SK-N-SH (cell line): ENCODE measurements at regions not wholly inside any gene's neighbourhood (a gene's known extent, or its start where the extent isn't known, plus 50 kb on each side); places are given as distances from the start of the nearest gene placed in this dataset.

Source experiments
- CTCF ChIA-PET: fragments of 300-600, 350-600 bp; formaldehyde crosslinking; extraction: SDS; loops from one replicate; lab custom pipeline; 2021; lab: Yijun Ruan, JAX
- POLR2A ChIA-PET: fragments of 350-600 bp; sonication (Branson Sonifier 250); formaldehyde crosslinking; extraction: SDS; loops from one replicate; lab custom pipeline; 2020; ENCODE audit warnings: antibody characterized with exemption, inconsistent platforms; lab: Yijun Ruan, JAX
- DNase-seq: peaks from one replicate; pipeline ENCODE4 v3.0.0; 2012
- H2AFZ ChIP-seq: fragments of 200-600 bp; sonication (generic); 2 replicates; pipeline ENCODE4 v1.8.1; 2016; ENCODE audit warnings: antibody characterized with exemption, mild to moderate bottlenecking, low read depth
- H3F3A ChIP-seq: fragments of 200-600 bp; sonication (generic); replicated peaks from 2 replicates; pipeline ENCODE3; 2016; ENCODE audit warnings: antibody characterized with exemption, mild to moderate bottlenecking; ENCODE audit not compliant: insufficient read depth
- H3K27ac ChIP-seq, 2 experiments: fragments of 200-500 bp in 1 of 2; fragments of 200-600 bp in 1 of 2; sonication (Bioruptor generic) in 1 of 2; sonication (generic), shearing (Covaris generic) in 1 of 2; 2 replicates each; pipeline versions ENCODE4 v1.5.1 to v1.6.1; 2014 to 2016; ENCODE audit warnings: low read depth in 2 of 2, inconsistent platforms in 1 of 2, low read length in 1 of 2, mild to moderate bottlenecking in 1 of 2, mixed read lengths in 1 of 2
- H3K27me3 ChIP-seq: fragments of 200-600 bp; sonication (generic), shearing (Covaris generic); 2 replicates; pipeline ENCODE4 v1.6.1; 2016; ENCODE audit warnings: mixed run types; ENCODE audit not compliant: insufficient read depth
- H3K36me3 ChIP-seq, 2 experiments: fragments of 200-500 bp in 1 of 2; fragments of 200-600 bp in 1 of 2; sonication (Bioruptor generic) in 1 of 2; sonication (generic) in 1 of 2; replicated peaks in 1 of 2; 2 replicates each; pipeline versions ENCODE3 to v1.5.1; 2014 to 2016; ENCODE audit warnings: low read length in 1 of 2, mild to moderate bottlenecking in 1 of 2; ENCODE audit not compliant: insufficient read depth in 2 of 2, control insufficient read depth in 1 of 2
- H3K4me1 ChIP-seq, 2 experiments: fragments of 200-500 bp in 1 of 2; fragments of 200-600 bp in 1 of 2; sonication (Bioruptor generic) in 1 of 2; sonication (generic), shearing (Covaris generic) in 1 of 2; 2 replicates each; pipeline versions ENCODE4 v1.5.1 to v1.6.1; 2014 to 2016; ENCODE audit warnings: low read depth in 1 of 2, low read length in 1 of 2, mixed run types in 1 of 2; ENCODE audit not compliant: insufficient read depth in 2 of 2, control insufficient read depth in 1 of 2
- H3K4me2 ChIP-seq: fragments of 200-600 bp; sonication (generic), shearing (Covaris generic); 2 replicates; pipeline ENCODE4 v1.6.1; 2017; ENCODE audit warnings: mixed run types
- H3K4me3 ChIP-seq, 2 experiments: fragments of 200-500 bp in 1 of 2; fragments of 200-600 bp in 1 of 2; sonication (Bioruptor generic) in 1 of 2; sonication (generic), shearing (Covaris generic) in 1 of 2; 2 replicates each; pipeline versions ENCODE4 v1.5.1 to v1.8.1; 2014 to 2016; ENCODE audit warnings: low read depth in 2 of 2, inconsistent platforms in 1 of 2, low read length in 1 of 2, mild to moderate bottlenecking in 1 of 2, mixed read lengths in 1 of 2, moderate library complexity in 1 of 2
- H3K79me2 ChIP-seq: fragments of 200-600 bp; sonication (generic); 2 replicates; pipeline ENCODE4 v1.8.1; 2017; ENCODE audit warnings: mild to moderate bottlenecking; ENCODE audit not compliant: insufficient read depth
- H3K9ac ChIP-seq: fragments of 200-600 bp; sonication (generic); 2 replicates; pipeline ENCODE4 v1.6.1; 2017; ENCODE audit warnings: mixed run types
- H3K9me2 ChIP-seq: fragments of 200-600 bp; sonication (generic); 2 replicates; pipeline ENCODE4 v1.6.1; 2017; ENCODE audit warnings: mixed run types
- H3K9me3 ChIP-seq: fragments of 200-600 bp; sonication (generic); 2 replicates; pipeline ENCODE4 v1.6.1; 2017; ENCODE audit warnings: mixed run types, mild to moderate bottlenecking, moderate library complexity
- H4K20me1 ChIP-seq: fragments of 200-600 bp; sonication (generic); 2 replicates; pipeline ENCODE4 v1.6.1; 2017; ENCODE audit warnings: mild to moderate bottlenecking, mixed run types; ENCODE audit not compliant: insufficient read depth
- CHD2 ChIP-seq: fragments of 150-350 bp; IDR thresholded peaks from 2 replicates; pipeline ENCODE4 v1.6.1; 2018; ENCODE audit warnings: low read length; ENCODE audit not compliant: partially characterized antibody
- ELF1 ChIP-seq: IDR thresholded peaks from 2 replicates; pipeline ENCODE4 v1.4.0; 2012
- FOXM1 ChIP-seq: IDR thresholded peaks from 2 replicates; pipeline ENCODE4 v1.4.0; 2012; ENCODE audit warnings: low read depth, mild to moderate bottlenecking
- IRF3 ChIP-seq: fragments of 150-350 bp; IDR thresholded peaks from 2 replicates; pipeline ENCODE4 v1.6.1; 2016; ENCODE audit warnings: mild to moderate bottlenecking, low read depth, low read length
- MEF2A ChIP-seq: IDR thresholded peaks from 2 replicates; pipeline ENCODE4 v1.4.0; 2012; ENCODE audit warnings: low read depth, borderline replicate concordance
- NRF1 ChIP-seq: IDR thresholded peaks from 2 replicates; pipeline ENCODE4 v1.6.1; 2012; ENCODE audit warnings: low read depth, mild to moderate bottlenecking, low read length
- PBX3 ChIP-seq: IDR thresholded peaks from 2 replicates; pipeline ENCODE4; 2012
- SMC3 ChIP-seq: IDR thresholded peaks from 2 replicates; pipeline ENCODE4 v1.6.1; 2012; ENCODE audit warnings: low read depth, low read length, improper control_type of control experiment
- TAF1 ChIP-seq: IDR thresholded peaks from 2 replicates; pipeline ENCODE4 v1.6.1; 2012; ENCODE audit warnings: low read depth, mild to moderate bottlenecking, low read length, moderate library complexity, borderline replicate concordance
- YY1 ChIP-seq: IDR thresholded peaks from 2 replicates; pipeline ENCODE4 v1.4.0; 2012; ENCODE audit warnings: low read depth, mild to moderate bottlenecking
- WGBS: methylation state at CpG from one replicate; pipeline ENCODE4 v1.1.6; 2017; ENCODE audit warnings: low lambda C conversion rate; 5-methylcytosine and 5-hydroxymethylcytosine counted together
- TF ChIP-seq, protein P1 (sequence below): IDR thresholded peaks from 2 replicates; pipeline ENCODE4 v1.6.1; 2012; ENCODE audit warnings: mild to moderate bottlenecking, low read depth, low read length, moderate library complexity

- ChIA-PET POLR2A (no interaction called here), CTCF (interaction anchor here (0.6 kb wide), 1 partner anchor 55 kb away, joined by 3 read pairs; no protein-coding TSS in a partner anchor)
- Histone ChIP-seq H2AFZ (no peak overlapping the region), H3K9me2 (no peaks in the 10 kb centered on the region), H3F3A (no peaks in the 10 kb centered on the region), H3K79me2 (no peaks in the 10 kb centered on the region), H3K9ac (no peak overlapping the region), H3K4me3 (no peak overlapping the region), H3K27ac (no peak overlapping the region), H3K27me3 (no peaks in the 10 kb centered on the region), H4K20me1 (no peaks in the 10 kb centered on the region), H3K9me3 (no peaks in the 10 kb centered on the region), H3K4me2 (no peak overlapping the region), H3K4me1 (no peaks in the 10 kb centered on the region), H3K36me3 (no peaks in the 10 kb centered on the region)
- DNase-seq = no peak
- TF ChIP-seq CHD2 (no peak), MEF2A (no peak), SMC3 (no peak), FOXM1 (no peak), PBX3 (no peak), NRF1 (no peak), YY1 (no peak), ELF1 (no peak), IRF3 (no peak), TAF1 (no peak)
- 53% methylated on average over 1 of the region's 1 CpG for WGBS
Observed at GRCh38 chr3:28171962-28172361, 69.5 kb upstream of the CMC1 start.

- Histone ChIP-seq H2AFZ (no peak overlapping the region), H3K9ac (no peak overlapping the region), H3K79me2 (no peaks in the 10 kb centered on the region), H3K4me2 (no peak overlapping the region), H3F3A (no peaks in the 10 kb centered on the region), H4K20me1 (no peaks in the 10 kb centered on the region), H3K36me3 (no peaks in the 10 kb centered on the region), H3K27me3 (no peaks in the 10 kb centered on the region), H3K4me1 (no peaks in the 10 kb centered on the region), H3K9me2 (no peaks in the 10 kb centered on the region), H3K4me3 (no peak overlapping the region), H3K9me3 (no peaks in the 10 kb centered on the region), H3K27ac (no peak overlapping the region)
- ChIA-PET POLR2A (no interaction called here), CTCF (no interaction called here)
- no peak for DNase-seq
- TF ChIP-seq, protein P1, sequence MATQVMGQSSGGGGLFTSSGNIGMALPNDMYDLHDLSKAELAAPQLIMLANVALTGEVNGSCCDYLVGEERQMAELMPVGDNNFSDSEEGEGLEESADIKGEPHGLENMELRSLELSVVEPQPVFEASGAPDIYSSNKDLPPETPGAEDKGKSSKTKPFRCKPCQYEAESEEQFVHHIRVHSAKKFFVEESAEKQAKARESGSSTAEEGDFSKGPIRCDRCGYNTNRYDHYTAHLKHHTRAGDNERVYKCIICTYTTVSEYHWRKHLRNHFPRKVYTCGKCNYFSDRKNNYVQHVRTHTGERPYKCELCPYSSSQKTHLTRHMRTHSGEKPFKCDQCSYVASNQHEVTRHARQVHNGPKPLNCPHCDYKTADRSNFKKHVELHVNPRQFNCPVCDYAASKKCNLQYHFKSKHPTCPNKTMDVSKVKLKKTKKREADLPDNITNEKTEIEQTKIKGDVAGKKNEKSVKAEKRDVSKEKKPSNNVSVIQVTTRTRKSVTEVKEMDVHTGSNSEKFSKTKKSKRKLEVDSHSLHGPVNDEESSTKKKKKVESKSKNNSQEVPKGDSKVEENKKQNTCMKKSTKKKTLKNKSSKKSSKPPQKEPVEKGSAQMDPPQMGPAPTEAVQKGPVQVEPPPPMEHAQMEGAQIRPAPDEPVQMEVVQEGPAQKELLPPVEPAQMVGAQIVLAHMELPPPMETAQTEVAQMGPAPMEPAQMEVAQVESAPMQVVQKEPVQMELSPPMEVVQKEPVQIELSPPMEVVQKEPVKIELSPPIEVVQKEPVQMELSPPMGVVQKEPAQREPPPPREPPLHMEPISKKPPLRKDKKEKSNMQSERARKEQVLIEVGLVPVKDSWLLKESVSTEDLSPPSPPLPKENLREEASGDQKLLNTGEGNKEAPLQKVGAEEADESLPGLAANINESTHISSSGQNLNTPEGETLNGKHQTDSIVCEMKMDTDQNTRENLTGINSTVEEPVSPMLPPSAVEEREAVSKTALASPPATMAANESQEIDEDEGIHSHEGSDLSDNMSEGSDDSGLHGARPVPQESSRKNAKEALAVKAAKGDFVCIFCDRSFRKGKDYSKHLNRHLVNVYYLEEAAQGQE = no peak
Observed at GRCh38 chr3:28172748-28173147, 68.7 kb upstream of the CMC1 start.
